ENCODE measurements at regions not wholly inside any gene's neighbourhood (a gene's known extent, or its start where the extent isn't known, plus 50 kb on each side); places are given as distances from the start of the nearest gene placed in this dataset.

DNA sequence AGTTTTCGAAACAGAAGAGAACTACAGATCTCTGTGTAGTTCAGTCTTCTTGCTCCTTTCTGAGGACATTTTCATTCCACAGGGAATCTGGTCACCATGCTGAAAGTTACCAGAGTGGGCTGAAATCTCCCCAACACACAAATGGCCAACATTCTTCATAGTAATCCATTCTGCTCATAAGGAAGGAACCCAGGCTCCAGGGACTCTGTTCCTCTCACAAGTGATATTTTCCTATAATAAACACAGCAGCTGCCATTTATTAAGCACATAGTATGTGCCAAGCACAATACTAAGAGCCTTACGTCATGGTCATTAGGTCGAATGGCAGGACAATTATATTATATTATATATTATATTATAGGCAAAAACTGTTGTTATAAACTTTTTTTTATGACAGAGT, 109.8 kb downstream of the RAB11FIP2 start:
- no peaks in the 10 kb centered on the region for H3K27me3 ChIP-seq (ENCODE audit: control insufficient read depth in 1 of 2, insufficient read depth in 2 of 2, low read length in 2 of 2)
- H3K9ac ChIP-seq (ENCODE audit: low read depth in 1 of 2, low read length in 2 of 2): no peak overlapping the region
- no peak overlapping the region for H3K4me3 ChIP-seq (ENCODE audit: low read depth in 1 of 2, low read length in 2 of 2)
- no peak overlapping the region for H3K27ac ChIP-seq (ENCODE audit: low read depth, low read length)
- H3K36me3 ChIP-seq (ENCODE audit: control insufficient read depth in 1 of 2, insufficient read depth in 2 of 2, low read length in 2 of 2): no peaks in the 10 kb centered on the region
- H3K4me1 ChIP-seq (ENCODE audit: control insufficient read depth in 1 of 2, insufficient read depth in 2 of 2, low read length in 2 of 2): no peaks in the 10 kb centered on the region
- H3K9me3 ChIP-seq (ENCODE audit: control insufficient read depth in 1 of 2, low read length in 2 of 2): no peaks in the 10 kb centered on the region

DNA sequence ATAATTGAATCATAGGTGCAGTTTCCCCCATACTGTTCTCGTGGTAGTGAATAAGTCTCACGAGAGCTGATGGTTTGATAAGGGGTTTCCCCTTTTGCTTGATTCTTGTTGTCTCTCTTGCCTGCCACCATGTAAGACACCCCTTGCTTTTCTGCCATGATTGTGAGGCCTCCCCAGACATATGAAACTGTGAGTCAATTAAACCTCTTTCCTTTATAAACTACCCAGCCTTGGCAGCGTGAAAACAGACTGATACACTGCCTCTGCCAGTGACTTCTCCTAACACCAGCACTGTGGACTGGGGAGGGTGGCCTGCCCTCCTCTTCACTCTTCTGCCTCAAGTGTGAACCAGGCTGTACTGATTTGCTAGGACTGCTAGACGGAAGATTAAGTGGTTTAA, 108.6 kb downstream of the RAB11FIP2 start:
- Histone ChIP-seq H3K9ac (ENCODE audit: low read depth in 1 of 2, low read length in 2 of 2) (no peak overlapping the region), H3K27ac (ENCODE audit: low read depth, low read length) (no peak overlapping the region), H3K36me3 (ENCODE audit: control insufficient read depth in 1 of 2, insufficient read depth in 2 of 2, low read length in 2 of 2) (no peaks in the 10 kb centered on the region)

DNA sequence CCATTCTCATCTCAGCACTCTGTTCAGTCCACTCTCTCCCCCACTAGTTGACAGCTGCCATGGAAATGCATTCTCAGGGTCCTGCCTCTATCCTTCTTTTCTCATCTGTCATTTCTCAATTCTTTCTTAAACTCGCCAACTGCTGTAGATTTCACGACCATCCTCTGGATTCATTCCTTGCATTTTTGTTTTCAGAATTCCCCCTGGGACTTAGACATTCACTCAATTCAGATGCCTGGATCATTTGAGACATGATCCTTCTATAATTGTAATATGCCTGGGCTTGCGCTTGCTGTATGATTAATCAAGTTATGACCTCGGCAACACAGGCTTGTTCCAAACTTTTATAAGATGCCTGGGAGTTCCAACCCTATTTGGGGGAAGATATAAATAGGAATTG, 104.5 kb downstream of the RAB11FIP2 start:
- Histone ChIP-seq H3K4me1 (ENCODE audit: control insufficient read depth in 1 of 2, insufficient read depth in 2 of 2, low read length in 2 of 2) (no peaks in the 10 kb centered on the region), H3K27me3 (ENCODE audit: control insufficient read depth in 1 of 2, insufficient read depth in 2 of 2, low read length in 2 of 2) (no peaks in the 10 kb centered on the region), H3K9me3 (ENCODE audit: control insufficient read depth in 1 of 2, low read length in 2 of 2) (no peaks in the 10 kb centered on the region), H3K36me3 (ENCODE audit: control insufficient read depth in 1 of 2, insufficient read depth in 2 of 2, low read length in 2 of 2) (no peaks in the 10 kb centered on the region), H3K4me3 (ENCODE audit: low read depth in 1 of 2, low read length in 2 of 2) (no peak overlapping the region), H3K9ac (ENCODE audit: low read depth in 1 of 2, low read length in 2 of 2) (no peak overlapping the region), H3K27ac (ENCODE audit: low read depth, low read length) (no peak overlapping the region)

More for the DNA sequence above, 108.6 kb downstream of the RAB11FIP2 start:
- H3K27me3 ChIP-seq (ENCODE audit: control insufficient read depth in 1 of 2, insufficient read depth in 2 of 2, low read length in 2 of 2): no peaks in the 10 kb centered on the region
- no peak overlapping the region for H3K4me3 ChIP-seq (ENCODE audit: low read depth in 1 of 2, low read length in 2 of 2)
- H3K9me3 ChIP-seq (ENCODE audit: control insufficient read depth in 1 of 2, low read length in 2 of 2): no peaks in the 10 kb centered on the region
- no peaks in the 10 kb centered on the region for H3K4me1 ChIP-seq (ENCODE audit: control insufficient read depth in 1 of 2, insufficient read depth in 2 of 2, low read length in 2 of 2)

GRCh38 chr10:117944676-117945447, 101.9 kb downstream of the RAB11FIP2 start:
- no peaks in the 10 kb centered on the region for H3K36me3 ChIP-seq (ENCODE audit: control insufficient read depth in 1 of 2, insufficient read depth in 2 of 2, low read length in 2 of 2)
- H3K9me3 ChIP-seq (ENCODE audit: control insufficient read depth in 1 of 2, low read length in 2 of 2): no peaks in the 10 kb centered on the region
- no peak overlapping the region for H3K9ac ChIP-seq (ENCODE audit: low read depth in 1 of 2, low read length in 2 of 2)
- no peaks in the 10 kb centered on the region for H3K4me1 ChIP-seq (ENCODE audit: control insufficient read depth in 1 of 2, insufficient read depth in 2 of 2, low read length in 2 of 2)
- H3K27ac ChIP-seq (ENCODE audit: low read depth, low read length): no peak overlapping the region
- no peak overlapping the region for H3K4me3 ChIP-seq (ENCODE audit: low read depth in 1 of 2, low read length in 2 of 2)
- no peaks in the 10 kb centered on the region for H3K27me3 ChIP-seq (ENCODE audit: control insufficient read depth in 1 of 2, insufficient read depth in 2 of 2, low read length in 2 of 2)

- H3K4me1 ChIP-seq (ENCODE audit: control insufficient read depth in 1 of 2, insufficient read depth in 2 of 2, low read length in 2 of 2): no peaks in the 10 kb centered on the region
- no peak overlapping the region for H3K9ac ChIP-seq (ENCODE audit: low read depth in 1 of 2, low read length in 2 of 2)
- H3K9me3 ChIP-seq (ENCODE audit: control insufficient read depth in 1 of 2, low read length in 2 of 2): no peaks in the 10 kb centered on the region
- H3K36me3 ChIP-seq (ENCODE audit: control insufficient read depth in 1 of 2, insufficient read depth in 2 of 2, low read length in 2 of 2): no peaks in the 10 kb centered on the region
- H3K4me3 ChIP-seq (ENCODE audit: low read depth in 1 of 2, low read length in 2 of 2): no peak overlapping the region
- no peaks in the 10 kb centered on the region for H3K27me3 ChIP-seq (ENCODE audit: control insufficient read depth in 1 of 2, insufficient read depth in 2 of 2, low read length in 2 of 2)
- no peak overlapping the region for H3K27ac ChIP-seq (ENCODE audit: low read depth, low read length)
Observed at GRCh38 chr10:117945651-117946050, 101.1 kb downstream of the RAB11FIP2 start.

- H3K4me1 ChIP-seq (ENCODE audit: control insufficient read depth in 1 of 2, insufficient read depth in 2 of 2, low read length in 2 of 2): no peaks in the 10 kb centered on the region
- no peak overlapping the region for H3K9ac ChIP-seq (ENCODE audit: low read depth in 1 of 2, low read length in 2 of 2)
- H3K27me3 ChIP-seq (ENCODE audit: control insufficient read depth in 1 of 2, insufficient read depth in 2 of 2, low read length in 2 of 2): no peaks in the 10 kb centered on the region
Observed at GRCh38 chr10:117946525-117947070, 100.1 kb downstream of the RAB11FIP2 start.

DNA sequence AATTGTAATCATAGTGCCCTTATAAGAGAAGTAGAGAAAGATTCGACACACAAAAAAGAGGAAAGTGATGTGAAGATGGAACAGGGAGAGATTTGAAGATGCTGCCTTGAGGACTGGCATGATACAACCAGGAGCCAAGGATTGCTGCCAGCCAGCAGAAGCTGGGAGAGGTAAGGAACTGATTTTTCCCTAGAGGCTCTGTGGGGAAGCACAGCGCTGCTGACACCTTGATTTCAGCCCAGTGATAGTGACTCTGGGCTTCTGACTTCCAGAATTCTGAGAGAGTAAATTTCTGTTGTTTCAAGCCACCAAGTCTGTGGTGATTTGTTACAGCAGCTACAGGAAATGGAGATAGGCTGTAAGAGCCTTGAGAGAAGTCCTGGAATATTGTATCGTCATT, 98.2 kb downstream of the RAB11FIP2 start:
- Histone ChIP-seq H3K27me3 (ENCODE audit: control insufficient read depth in 1 of 2, insufficient read depth in 2 of 2, low read length in 2 of 2) (no peaks in the 10 kb centered on the region), H3K27ac (ENCODE audit: low read depth, low read length) (no peak overlapping the region), H3K9me3 (ENCODE audit: control insufficient read depth in 1 of 2, low read length in 2 of 2) (no peaks in the 10 kb centered on the region), H3K36me3 (ENCODE audit: control insufficient read depth in 1 of 2, insufficient read depth in 2 of 2, low read length in 2 of 2) (no peaks in the 10 kb centered on the region), H3K4me3 (ENCODE audit: low read depth in 1 of 2, low read length in 2 of 2) (no peak overlapping the region), H3K9ac (ENCODE audit: low read depth in 1 of 2, low read length in 2 of 2) (no peak overlapping the region), H3K4me1 (ENCODE audit: control insufficient read depth in 1 of 2, insufficient read depth in 2 of 2, low read length in 2 of 2) (no peaks in the 10 kb centered on the region)

More at GRCh38 chr10:117946525-117947070, 100.1 kb downstream of the RAB11FIP2 start:
- Histone ChIP-seq H3K36me3 (ENCODE audit: control insufficient read depth in 1 of 2, insufficient read depth in 2 of 2, low read length in 2 of 2) (no peaks in the 10 kb centered on the region), H3K27ac (ENCODE audit: low read depth, low read length) (no peak overlapping the region), H3K4me3 (ENCODE audit: low read depth in 1 of 2, low read length in 2 of 2) (no peak overlapping the region), H3K9me3 (ENCODE audit: control insufficient read depth in 1 of 2, low read length in 2 of 2) (no peaks in the 10 kb centered on the region)

GRCh38 chr10:117950408-117950807, 96.3 kb downstream of the RAB11FIP2 start:
- H3K27ac ChIP-seq (ENCODE audit: low read depth, low read length): no peak overlapping the region
- H3K4me3 ChIP-seq (ENCODE audit: low read depth in 1 of 2, low read length in 2 of 2): no peak overlapping the region
- no peaks in the 10 kb centered on the region for H3K9me3 ChIP-seq (ENCODE audit: control insufficient read depth in 1 of 2, low read length in 2 of 2)
- H3K27me3 ChIP-seq (ENCODE audit: control insufficient read depth in 1 of 2, insufficient read depth in 2 of 2, low read length in 2 of 2): no peaks in the 10 kb centered on the region
- no peaks in the 10 kb centered on the region for H3K36me3 ChIP-seq (ENCODE audit: control insufficient read depth in 1 of 2, insufficient read depth in 2 of 2, low read length in 2 of 2)
- no peak overlapping the region for H3K9ac ChIP-seq (ENCODE audit: low read depth in 1 of 2, low read length in 2 of 2)
- no peaks in the 10 kb centered on the region for H3K4me1 ChIP-seq (ENCODE audit: control insufficient read depth in 1 of 2, insufficient read depth in 2 of 2, low read length in 2 of 2)

Data from duodenal mucosa (tissue), 2 donors.